ENCODE measurements at regions not wholly inside any gene's neighbourhood (a gene's known extent, or its start where the extent isn't known, plus 50 kb on each side); places are given as distances from the start of the nearest gene placed in this dataset.

DNA sequence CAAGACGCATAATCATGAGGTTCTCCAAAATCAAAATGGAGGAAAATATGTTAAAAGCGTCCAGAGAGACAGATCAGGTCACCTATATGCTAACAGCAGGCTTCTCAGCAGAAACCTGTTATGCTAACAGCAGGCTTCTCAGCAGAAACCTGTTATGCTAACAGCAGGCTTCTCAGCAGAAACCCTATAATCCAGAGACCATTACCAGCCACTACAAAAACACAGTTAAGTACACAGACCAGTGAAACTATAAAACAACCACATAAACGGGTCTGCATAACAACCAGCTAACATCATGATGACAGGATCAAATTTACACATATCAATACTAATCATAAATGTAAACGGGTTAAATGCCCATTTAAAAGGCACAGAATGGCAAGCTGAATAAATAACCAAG is 1548.4 kb upstream of the TMEFF2 start:
- TF ChIP-seq POLR2AphosphoS5 (IDR thresholded peaks at IDR 0.05) (no peak), POLR2A (IDR thresholded peaks at IDR 0.05) (no peak), CTCF (IDR thresholded peaks at IDR 0.05) (no peak)

Measured in suprapubic skin (tissue), 4 donors.